GM21447 (cell line): ENCODE measurements at regions not wholly inside any gene's neighbourhood (a gene's known extent, or its start where the extent isn't known, plus 50 kb on each side); places are given as distances from the start of the nearest gene placed in this dataset.
"Not testable (repeated sequence)": the region's sequence is repeated elsewhere in the genome, so short reads cannot be mapped to it uniquely, and the experiment has no call there.

Experiments used
- ATAC-seq: cut with Tn5 transposase; IDR thresholded peaks from one replicate; pipeline ENCODE4 v1.9.1; 2021; ENCODE audit not compliant: unreplicated experiment

DNA sequence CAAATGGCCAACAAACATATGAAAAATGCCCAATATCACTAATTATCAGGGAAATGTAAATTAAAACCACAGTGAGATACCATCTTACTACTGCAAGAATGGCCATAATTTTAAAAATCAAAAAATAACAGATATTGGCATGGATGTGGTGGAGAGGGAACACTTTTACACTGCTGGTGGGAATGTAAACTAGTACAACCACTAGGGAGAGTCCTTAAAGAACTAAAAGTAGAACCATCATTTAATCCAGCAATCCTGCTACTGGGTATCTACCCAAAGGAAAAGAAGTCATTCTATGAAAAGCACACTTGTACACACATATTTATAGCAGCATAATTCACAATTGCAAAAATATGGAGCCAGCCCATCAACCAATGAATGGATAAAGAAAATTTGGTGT, 459.7 kb downstream of the GXYLT1 start:
- ATAC-seq, result no peak

DNA sequence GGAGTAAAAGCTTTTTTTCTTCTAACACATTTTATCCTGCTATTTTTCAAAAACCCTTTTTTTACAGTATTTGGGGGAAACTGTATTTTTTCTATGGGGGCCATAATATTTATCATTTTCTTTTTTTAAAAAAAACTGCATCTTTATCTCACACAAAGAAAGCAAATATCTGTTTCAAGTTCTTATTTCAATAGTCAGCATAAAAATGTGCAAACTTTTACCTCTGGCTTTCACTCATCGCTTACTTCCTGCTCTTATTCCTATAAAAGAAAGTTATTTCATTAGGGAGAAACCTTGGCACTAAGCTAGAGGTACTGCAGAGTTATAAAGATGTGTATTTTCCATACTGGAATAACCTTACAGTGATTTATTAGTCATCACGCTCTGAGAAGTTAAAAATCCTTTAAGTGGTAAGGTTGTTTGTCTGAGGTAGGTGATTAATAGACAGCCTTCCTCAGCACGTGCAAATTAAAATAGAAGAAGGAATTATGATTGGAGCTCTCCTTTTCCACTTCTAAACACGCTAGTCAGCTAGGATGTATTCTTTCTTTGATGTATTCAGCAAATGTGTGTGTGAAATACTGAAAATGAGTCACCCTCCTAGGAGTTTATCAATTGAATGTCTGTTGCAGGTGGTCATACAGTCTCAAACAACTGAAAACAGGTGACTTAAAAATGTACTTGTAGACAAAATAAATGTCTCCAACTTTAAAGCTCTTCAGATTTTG, 461.0 kb downstream of the GXYLT1 start:
- ATAC-seq, result no peak

DNA sequence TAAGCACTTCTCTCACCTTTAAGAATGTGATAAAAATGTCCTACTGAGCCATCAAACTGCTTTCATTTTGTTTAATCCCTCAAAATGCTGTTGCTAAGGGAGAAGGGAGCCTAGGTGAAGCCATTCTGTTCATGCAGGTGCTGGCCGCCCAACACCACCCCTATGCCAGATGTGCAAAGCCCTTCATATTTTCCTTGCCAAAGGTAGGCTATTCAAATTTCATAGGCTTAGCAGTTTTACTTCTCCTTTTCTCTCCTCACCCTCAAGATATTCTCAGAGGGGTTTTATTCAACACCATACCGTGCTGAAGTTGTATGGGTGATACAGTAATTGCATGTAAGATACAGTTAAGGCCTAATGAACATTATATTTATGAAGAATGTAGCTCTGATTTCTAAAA, 461.7 kb downstream of the GXYLT1 start:
- no peak for ATAC-seq

DNA sequence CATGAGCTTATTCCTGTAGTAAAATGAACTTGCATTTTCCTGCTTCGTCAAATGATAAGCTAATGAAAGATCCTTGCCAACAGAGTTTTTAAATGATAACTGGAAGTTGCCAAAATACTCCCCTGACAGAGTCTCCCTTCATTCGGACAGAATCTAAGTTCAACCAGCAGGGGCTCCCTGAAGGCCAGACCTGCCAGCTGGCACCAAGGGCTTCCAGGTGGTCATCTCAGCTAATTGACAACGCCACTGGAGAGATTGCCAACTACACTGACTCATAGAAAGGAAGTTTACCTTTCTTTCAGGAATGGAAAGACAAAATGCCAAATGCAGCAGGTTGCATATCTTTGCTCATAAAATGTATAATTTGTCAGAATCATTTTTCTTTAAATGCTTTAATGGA, 462.8 kb downstream of the GXYLT1 start:
- ATAC-seq, result no peak

DNA sequence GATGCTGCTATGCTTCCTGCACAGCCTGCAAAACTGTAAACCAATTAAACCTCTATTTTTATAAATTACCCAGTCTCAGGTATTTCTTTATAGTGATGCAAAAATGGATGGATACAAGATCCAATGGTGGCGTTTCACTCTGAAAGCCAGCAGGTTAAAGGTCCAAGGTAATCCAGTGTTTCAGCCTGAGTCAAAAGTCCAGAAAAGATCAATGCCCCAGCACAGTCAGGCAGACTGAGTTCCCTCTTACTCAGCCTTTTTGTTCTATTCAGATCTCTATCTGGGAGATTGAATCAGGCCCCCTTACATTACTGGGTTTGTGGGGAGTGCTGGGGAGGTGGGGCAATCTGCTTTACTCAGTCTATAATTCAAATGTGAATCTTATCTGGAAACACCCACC, 464.5 kb downstream of the GXYLT1 start:
- no peak for ATAC-seq

DNA sequence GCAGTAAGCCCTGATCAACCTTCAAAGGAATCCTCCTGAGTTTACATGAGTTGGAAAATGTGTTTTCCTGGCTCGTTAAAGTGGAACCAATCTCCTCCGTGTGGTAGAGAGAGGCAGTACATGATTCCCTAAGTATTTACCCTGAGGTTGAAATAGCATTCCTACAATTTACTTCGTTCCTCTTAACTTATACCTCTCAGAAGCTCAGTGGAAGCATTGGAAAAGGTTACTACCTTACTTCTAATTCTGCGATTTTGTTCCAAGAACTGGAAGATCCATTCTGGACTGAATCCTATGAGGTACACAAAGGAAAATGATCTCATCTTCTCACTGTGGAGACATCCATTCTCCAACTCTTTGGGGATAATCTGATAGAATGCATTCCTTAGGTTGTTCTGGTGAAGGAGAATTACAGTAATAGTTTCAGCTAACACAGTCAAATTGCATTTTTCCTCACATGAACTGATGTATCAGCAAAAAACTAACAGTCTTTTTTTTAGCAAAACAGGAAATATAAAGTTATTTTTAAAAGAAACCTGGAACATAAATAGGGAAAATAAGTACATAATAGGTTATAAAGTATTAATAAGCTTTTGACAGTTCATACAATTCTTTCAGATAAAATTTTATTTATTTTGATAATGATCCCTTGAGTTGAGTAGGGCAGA, 475.6 kb downstream of the PDZRN4 start:
- no peak for ATAC-seq

DNA sequence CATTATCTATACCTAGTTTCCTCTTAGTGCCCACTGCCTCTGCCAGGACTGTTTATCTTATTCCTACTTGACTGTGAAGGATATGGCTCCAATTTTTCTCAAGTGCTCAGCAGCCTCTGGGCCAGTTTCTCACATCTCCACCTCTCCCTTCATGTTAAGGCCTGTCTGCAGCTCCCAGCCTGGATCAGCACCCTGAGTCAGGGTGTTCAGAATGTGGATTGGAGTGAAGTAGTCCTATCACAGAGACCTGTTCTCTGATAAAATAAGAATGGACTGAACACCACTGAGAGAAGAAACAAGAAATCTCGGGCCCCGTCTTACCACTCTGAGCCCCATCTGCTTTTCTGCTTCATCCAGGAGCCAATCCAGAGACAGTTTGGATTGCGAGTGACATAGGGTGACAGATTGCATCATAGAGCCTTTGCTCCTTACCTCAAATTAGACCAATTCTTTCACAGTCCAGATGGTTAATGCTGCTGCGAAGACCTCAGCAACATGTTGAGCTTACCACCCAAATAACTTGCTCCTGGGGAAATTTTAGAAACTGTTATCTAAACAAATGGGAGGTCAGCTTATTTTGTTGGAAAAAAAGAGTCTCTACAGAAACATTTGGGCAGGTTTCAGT, 473.1 kb downstream of the PDZRN4 start:
- ATAC-seq, result no peak

DNA sequence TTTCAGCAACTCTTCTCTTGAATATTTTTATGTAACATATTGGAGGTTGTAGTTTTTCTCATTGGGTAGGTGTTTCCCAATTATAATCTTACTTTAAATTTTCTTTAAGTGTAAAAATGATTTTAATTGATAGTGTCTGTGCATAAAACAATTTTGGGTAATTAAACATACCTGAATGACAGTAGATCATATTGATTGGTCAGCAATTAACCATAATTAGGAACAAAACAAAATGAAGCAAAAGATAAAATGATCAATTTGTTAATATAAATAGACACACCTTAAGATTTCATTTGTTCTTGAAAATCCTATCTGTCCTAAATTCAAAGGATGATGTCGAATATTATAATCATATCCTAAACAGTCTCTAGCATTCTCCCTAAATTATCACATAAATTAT, 468.3 kb downstream of the PDZRN4 start:
- no peak for ATAC-seq

DNA sequence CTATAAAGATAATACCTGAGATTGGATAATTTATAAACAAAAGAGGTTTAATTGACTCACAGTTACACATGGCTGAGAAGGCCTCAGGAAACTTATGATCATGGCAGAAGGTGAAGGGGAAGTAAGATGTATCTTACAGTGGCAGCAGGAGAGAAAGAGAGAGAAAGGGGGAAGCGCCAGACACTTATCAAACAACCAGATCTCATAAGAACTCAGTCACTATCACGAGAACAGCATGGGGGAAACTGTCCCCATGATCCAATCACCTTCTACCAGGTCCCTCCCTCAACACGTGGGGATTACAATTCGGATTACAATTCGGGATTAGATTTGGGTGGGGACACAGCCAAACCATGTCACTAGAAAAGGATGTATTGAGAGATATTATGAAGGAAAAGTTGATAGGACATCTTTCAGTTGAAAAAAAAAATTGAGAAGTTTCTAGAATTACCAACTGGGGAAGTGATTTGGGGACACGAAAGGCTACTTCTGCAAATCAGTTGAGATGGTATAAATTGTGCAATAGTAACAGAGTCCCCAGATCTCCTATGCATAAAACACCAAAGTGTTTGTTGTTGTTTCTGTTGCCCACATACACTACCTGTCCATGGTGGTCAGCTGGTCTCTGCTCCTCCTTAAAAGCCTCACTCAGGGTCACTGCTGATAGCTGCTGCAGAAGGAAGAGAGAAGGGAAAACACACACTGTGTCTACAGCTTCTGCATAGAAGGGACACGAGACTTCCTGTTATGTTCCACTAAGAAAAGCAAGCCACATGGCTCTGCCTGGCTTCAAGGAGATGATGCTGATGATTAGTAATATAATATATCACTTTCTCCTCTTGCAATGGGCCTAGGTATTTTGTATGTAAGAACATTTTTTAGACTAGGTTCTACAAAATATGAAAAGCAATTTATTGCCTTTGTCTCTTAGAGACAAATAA, 465.5 kb downstream of the PDZRN4 start:
- ATAC-seq, result no peak

DNA sequence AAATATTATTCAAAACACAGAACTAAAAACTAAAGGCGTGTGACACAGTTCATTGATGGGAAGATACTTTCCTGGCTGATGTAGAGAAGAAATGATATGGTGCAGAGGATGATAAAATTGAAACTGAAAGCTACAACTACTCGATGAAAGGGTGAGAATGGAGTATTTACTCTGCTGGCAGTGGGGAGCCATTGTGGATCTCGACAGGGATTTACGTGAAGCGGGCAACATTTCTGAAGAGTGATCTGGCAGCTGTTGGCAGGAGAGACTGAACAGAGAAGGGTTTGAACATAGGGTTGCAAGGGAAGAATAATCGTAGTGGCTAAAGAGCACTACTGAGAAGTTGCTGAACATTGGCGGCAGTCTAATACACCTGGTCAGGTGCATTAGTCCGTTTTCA, 464.9 kb downstream of the PDZRN4 start:
- ATAC-seq, result no peak

DNA sequence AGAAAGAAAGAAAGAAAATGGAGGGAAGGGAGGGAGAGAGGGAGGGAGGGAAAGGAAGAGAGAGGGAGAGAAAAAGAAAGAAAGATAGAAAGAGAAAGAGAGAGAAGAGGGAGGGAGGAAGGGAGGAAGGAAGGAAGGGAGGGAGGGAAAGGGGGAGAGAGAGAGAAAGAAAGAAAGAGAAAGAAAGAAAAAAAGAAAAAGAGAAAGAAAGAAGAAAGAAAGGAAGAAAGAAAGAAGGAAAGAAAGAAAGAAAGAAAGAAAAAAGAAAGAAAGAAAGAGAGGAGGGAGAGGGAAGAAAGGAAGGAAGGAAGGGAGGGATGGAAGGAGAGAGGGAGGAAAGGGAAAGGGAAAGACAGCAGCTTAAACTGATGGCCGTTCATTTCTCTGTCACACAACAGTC, 457.5 kb downstream of the PDZRN4 start:
- no peak for ATAC-seq

DNA sequence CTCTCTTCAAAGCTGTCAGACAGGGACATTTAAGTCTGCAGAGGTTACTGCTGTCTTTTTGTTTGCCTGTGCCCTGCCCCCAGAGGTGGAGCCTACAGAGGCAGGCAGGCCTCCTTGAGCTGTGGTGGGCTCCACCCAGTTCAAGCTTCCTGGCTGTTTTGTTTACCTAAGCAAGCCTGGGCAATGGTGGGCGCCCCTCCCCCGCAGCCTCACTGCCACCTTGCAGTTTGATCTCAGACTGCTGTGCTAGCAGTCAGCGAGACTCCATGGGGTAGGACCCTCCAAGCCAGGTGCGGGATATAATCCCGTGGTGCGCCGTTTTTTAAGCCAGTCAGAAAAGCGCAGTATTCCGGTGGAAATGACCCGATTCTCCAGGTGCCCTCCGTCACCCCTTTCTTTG, 454.7 kb downstream of the PDZRN4 start:
- ATAC-seq, result not testable (repeated sequence)

DNA sequence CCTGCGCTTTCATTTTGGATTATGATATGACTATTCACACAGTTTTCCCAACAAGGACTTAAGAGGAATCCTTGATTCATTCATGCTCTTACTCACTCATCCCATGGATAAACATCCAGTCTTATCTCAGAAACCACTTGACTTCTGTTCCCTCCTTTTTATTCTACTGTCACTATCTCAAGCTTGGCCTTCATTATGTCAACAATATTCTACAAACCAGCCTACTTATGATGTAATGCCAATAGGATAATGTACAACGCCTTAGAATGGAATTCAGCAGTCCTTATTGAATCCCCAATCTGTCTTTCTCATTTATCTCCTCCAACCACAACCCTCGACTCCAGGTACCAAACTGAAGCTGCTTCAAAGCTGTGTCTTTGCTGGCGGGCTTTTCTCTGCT, 448.5 kb downstream of the PDZRN4 start:
- no peak for ATAC-seq

DNA sequence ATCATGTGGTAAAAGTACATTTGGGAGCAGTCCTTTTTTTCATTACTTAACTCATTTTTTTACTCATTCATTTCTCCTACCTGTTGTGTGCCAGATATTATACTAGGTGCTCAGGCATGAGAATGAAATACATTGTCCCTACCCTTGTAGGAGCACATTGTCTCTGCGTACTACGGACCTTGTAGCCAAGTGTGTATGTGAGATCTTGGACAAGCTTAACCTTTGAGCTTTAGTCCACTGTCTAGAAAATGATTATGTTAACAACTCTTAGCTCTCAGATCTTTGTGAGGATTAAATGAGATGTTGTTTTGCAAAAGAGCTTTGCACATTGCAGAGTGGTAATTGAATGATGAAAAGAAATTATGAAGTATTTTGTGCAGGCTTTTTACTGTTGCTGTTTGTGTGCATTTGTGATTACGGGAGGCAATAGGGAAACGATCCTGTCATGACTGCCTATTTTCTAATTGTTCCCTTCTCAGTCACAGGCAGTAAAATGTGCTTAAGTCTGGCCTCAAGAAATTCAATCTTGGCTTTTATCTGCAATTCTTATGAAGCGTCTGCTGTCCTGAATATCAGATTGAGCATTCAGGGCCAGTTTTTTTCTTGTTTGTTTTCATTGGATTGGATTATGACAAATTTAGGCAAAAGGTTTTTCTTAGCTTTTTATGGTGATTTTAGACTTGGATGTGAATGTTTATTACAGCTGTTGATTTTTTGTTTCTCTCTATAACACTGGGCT, 447.7 kb downstream of the PDZRN4 start:
- no peak for ATAC-seq

DNA sequence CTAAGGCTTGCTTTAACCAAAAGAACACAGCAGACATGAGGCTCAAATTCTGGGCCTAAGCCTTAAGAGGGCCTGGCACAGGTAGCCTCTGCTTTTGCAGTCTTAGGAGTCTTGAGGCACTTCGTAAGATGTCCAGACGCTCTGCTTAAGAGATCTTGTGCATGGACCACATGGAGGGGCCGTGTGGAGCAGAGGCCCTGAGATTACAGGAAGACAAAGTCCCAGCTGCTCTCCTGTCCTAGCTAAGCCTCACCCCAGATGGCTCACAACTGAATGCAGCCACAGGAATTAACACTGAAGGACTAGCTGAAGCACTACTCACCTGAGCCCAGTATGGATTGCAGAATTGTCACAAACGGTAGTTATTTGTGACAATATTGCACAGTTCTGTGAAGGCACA, 446.0 kb downstream of the PDZRN4 start:
- no peak for ATAC-seq

DNA sequence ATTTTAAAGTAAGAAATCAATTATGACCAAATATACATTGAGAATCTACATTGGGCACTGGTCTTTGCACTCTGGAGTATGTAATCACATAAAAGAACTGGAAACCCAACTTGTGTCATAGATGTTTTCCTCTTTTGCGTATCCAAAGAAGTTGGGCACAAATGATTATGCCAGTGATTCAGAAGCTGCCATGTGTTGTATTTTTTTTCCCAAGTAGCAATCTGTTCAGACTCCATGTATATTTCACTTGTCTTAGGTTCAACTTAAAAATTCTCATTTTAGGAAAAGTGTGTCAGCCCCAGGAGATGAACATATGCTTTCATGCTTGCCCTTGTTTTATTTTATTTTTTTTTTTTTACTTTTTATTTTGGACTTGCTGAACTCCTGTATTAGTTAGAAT, 441.5 kb downstream of the PDZRN4 start:
- no peak for ATAC-seq

DNA sequence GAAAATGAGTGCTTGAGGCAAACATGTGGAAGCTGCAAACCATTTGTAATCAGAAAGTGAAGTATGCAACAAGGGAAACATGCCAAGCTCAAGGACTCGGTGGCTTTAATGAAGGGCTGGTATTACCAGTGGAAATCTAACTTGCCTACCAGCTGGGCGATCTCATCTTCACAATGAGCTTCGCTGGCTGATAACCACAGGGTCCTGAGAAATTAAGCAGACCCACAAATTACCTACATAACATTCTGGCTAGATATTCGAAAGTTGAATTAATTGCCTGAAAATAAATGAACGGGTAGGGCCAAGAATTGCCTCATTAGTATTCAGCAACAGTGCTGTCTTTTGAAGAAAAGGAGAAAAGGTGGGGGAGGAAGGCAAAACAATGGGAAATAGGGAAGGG, 439.4 kb downstream of the PDZRN4 start:
- no peak for ATAC-seq

DNA sequence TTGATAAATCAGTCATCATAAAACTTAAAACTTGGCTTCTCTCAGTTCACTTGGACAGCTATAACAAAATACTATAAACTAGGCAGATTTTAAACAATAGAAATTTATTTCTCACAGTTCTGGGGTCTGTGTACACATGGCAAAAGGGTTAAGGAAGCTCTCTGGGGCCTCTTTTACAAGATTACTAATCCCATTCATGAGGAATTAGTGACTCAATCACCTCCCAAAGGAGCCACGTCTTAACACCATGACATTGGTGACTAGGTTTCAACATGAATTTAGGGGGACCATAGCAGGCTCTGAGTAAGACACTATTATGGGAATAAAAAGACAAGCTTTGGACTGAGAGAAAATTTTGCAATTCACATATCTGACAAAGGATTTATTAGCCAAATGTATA, 436.5 kb downstream of the PDZRN4 start:
- no peak for ATAC-seq
